ENCODE measurements at regions not wholly inside any gene's neighbourhood (a gene's known extent, or its start where the extent isn't known, plus 50 kb on each side); places are given as distances from the start of the nearest gene placed in this dataset.

DNA sequence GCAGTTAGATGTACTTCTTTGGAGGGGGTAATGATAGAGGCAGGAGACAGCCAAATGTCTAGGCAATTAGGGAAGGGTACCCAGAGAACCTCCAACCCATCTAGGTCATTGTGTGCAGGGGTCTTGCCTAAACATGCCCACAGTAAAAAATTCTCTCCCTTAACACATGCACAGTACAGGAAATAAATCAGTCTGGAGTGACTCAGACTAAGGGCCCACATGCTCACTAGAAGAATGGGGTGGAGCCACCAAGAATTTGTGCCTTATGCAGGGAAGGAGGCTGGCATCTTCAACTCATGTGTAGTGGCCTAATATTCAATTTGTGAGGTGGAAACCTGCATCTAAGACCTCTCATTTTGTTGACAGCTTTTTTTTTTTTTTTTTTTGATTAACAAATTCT, 945.3 kb upstream of the GRIA3 start:
- Histone ChIP-seq H3K27me3 (no peaks in the 10 kb centered on the region), H3K4me3 (no peak overlapping the region), H3K36me3 (no peaks in the 10 kb centered on the region), H3K27ac (no peak overlapping the region), H3K4me1 (no peaks in the 10 kb centered on the region), H3K9me3 (no peaks in the 10 kb centered on the region)
- ATAC-seq, result no peak
- TF ChIP-seq POLR2A (IDR thresholded peaks at IDR 0.05), result no peak
- TF ChIP-seq POLR2AphosphoS5 (IDR thresholded peaks at IDR 0.05), result no peak
- no peak for TF ChIP-seq EP300 (IDR thresholded peaks at IDR 0.05)
- TF ChIP-seq, protein P1, sequence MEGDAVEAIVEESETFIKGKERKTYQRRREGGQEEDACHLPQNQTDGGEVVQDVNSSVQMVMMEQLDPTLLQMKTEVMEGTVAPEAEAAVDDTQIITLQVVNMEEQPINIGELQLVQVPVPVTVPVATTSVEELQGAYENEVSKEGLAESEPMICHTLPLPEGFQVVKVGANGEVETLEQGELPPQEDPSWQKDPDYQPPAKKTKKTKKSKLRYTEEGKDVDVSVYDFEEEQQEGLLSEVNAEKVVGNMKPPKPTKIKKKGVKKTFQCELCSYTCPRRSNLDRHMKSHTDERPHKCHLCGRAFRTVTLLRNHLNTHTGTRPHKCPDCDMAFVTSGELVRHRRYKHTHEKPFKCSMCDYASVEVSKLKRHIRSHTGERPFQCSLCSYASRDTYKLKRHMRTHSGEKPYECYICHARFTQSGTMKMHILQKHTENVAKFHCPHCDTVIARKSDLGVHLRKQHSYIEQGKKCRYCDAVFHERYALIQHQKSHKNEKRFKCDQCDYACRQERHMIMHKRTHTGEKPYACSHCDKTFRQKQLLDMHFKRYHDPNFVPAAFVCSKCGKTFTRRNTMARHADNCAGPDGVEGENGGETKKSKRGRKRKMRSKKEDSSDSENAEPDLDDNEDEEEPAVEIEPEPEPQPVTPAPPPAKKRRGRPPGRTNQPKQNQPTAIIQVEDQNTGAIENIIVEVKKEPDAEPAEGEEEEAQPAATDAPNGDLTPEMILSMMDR (IDR thresholded peaks at IDR 0.05), result no peak

DNA sequence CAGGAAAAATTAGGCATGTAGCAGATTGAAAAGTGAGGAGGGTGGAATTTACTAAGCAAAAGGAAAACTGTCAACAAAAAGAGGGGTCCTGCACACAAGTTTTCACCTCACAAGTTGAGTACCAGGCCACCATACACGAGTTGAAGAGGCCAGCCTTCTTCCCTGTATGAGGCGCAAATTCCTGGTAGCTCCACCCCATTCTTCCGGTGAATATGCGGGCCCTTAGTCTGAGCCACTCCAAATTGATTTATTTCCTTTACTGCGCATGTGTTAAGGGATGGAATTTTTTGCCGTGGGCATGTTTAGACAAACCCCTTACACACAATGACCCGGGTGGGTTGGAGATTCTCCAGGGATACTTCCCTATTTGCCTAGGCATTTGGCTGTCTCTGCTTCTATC, 942.1 kb upstream of the GRIA3 start:
- no peaks in the 10 kb centered on the region for H3K4me1 ChIP-seq

DNA sequence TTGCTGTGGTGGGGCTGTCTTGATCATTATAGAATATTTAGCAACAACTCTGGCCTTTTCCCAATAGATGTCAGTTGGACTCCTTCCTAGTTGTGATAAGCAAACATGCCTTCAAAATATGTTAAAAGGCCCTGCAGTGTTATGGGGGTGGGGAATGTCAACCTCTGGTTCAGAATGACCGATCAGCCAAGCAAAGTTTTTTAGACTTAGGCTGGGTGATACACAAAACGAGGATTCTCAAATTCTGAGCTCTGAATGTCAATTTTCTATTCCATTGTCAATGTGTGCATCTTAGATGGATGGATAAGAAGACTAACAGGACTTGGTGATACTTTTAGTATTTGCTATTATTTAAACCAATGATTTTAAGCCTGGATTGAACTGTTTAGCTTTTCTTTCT, 940.0 kb upstream of the GRIA3 start:
- Histone ChIP-seq H3K27me3 (no peaks in the 10 kb centered on the region), H3K4me1 (no peaks in the 10 kb centered on the region), H3K27ac (no peak overlapping the region), H3K4me3 (no peak overlapping the region), H3K36me3 (no peaks in the 10 kb centered on the region), H3K9me3 (no peaks in the 10 kb centered on the region)
- 51 to 71% methylated on average over 2 of the region's 2 CpGs for WGBS, 2 donors (ENCODE audit: low coverage in 1 of 2)
- TF ChIP-seq POLR2A (IDR thresholded peaks at IDR 0.05), result no peak
- TF ChIP-seq POLR2AphosphoS5 (IDR thresholded peaks at IDR 0.05), result no peak
- TF ChIP-seq, protein P1 (IDR thresholded peaks at IDR 0.05), result no peak
- TF ChIP-seq EP300 (IDR thresholded peaks at IDR 0.05), result no peak
- ATAC-seq, result no peak

More for the DNA sequence above, 942.1 kb upstream of the GRIA3 start:
- Histone ChIP-seq H3K27ac (no peak overlapping the region), H3K27me3 (no peaks in the 10 kb centered on the region), H3K36me3 (no peaks in the 10 kb centered on the region), H3K4me3 (no peak overlapping the region), H3K9me3 (no peaks in the 10 kb centered on the region)
- TF ChIP-seq, protein P1 (IDR thresholded peaks at IDR 0.05), result no peak
- no peak for TF ChIP-seq POLR2AphosphoS5 (IDR thresholded peaks at IDR 0.05)
- no peak for TF ChIP-seq EP300 (IDR thresholded peaks at IDR 0.05)
- TF ChIP-seq POLR2A (IDR thresholded peaks at IDR 0.05), result no peak
- no peak for ATAC-seq
- 67 to 93% methylated on average over 3 to 5 of the region's 7 CpGs for WGBS, 2 donors (ENCODE audit: low coverage in 1 of 2)

DNA sequence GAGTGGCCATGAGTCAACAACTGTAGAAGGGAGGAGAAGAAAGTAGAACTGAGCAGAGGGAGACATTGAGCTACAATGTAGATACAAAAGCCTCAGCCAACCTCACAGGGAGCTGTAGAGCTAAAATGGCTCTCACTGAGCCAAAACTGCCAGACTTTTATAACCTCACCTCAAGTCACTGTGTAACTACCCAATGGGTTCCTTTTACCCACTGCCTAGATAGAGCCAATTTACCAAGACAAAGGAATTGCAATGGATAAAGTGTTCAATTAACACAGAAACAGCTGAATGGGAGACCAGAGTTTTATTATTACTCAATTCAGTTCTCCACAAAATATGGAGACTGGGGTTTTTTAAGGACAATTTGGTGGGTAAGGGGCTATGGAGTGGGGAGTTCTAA, 938.9 kb upstream of the GRIA3 start:
- no peaks in the 10 kb centered on the region for H3K9me3 ChIP-seq
- ATAC-seq, result no peak
- no peaks in the 10 kb centered on the region for H3K36me3 ChIP-seq
- no peak overlapping the region for H3K27ac ChIP-seq
- no peaks in the 10 kb centered on the region for H3K27me3 ChIP-seq
- no peaks in the 10 kb centered on the region for H3K4me1 ChIP-seq
- TF ChIP-seq, protein P1 (IDR thresholded peaks at IDR 0.05), result no peak
- no peak for TF ChIP-seq POLR2A (IDR thresholded peaks at IDR 0.05)
- TF ChIP-seq EP300 (IDR thresholded peaks at IDR 0.05), result no peak
- TF ChIP-seq POLR2AphosphoS5 (IDR thresholded peaks at IDR 0.05), result no peak
- H3K4me3 ChIP-seq, result no peak overlapping the region

DNA sequence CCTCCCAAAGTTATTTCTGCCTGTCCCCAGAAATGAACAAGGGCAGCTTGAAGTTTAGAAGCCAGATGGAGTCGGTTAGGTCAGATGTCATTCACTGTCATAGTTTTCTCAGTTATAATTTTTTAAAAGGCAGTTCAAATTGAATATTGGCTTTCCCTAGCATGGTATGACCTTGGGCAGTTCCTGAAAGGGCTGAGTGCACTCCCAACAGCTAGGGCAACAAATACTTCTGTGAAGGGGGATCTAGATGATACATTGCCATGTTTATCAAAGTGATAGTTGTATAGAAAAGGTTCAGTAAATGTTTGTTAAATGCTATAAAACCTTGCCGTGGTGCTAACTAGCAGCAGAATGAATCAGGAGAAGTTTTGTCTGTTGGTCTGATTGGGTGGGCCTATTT, 938.1 kb upstream of the GRIA3 start:
- H3K9me3 ChIP-seq, result no peaks in the 10 kb centered on the region
- TF ChIP-seq, protein P1 (IDR thresholded peaks at IDR 0.05), result no peak
- TF ChIP-seq POLR2AphosphoS5 (IDR thresholded peaks at IDR 0.05) (no peak), EP300 (IDR thresholded peaks at IDR 0.05) (no peak), POLR2A (IDR thresholded peaks at IDR 0.05) (no peak)
- no peaks in the 10 kb centered on the region for H3K27me3 ChIP-seq
- H3K27ac ChIP-seq, result no peak overlapping the region
- H3K4me3 ChIP-seq, result no peak overlapping the region
- no peak for ATAC-seq
- 51 to 52% methylated on average over 2 of the region's 2 CpGs for WGBS, 2 donors (ENCODE audit: low coverage in 1 of 2)
- H3K36me3 ChIP-seq, result no peaks in the 10 kb centered on the region
- H3K4me1 ChIP-seq, result no peaks in the 10 kb centered on the region
